Kidney (tissue), 13 donors: ENCODE measurements at regions not wholly inside any gene's neighbourhood (a gene's known extent, or its start where the extent isn't known, plus 50 kb on each side); places are given as distances from the start of the nearest gene placed in this dataset.

Experiments
- DNase-seq, 5 donors: peaks; one replicate each; pipeline ENCODE4 v3.0.0-alpha.2; 2013 to 2020
- FAIRE-seq: peaks from 2 replicates; lab custom pipeline; 2012; peaks lifted over from hg19 to GRCh38; lab: Jason Lieb, UNC
- H3K27ac ChIP-seq, 2 donors: one replicate each; pipeline ENCODE4 v1.7.0; 2013; ENCODE audit warnings: low read depth in 2 of 2, low read length in 2 of 2, inconsistent platforms in 1 of 2
- H3K27me3 ChIP-seq: one replicate; pipeline ENCODE4 v1.7.1; 2013; ENCODE audit warnings: low read length, inconsistent platforms; ENCODE audit not compliant: control insufficient read depth, insufficient read depth
- H3K36me3 ChIP-seq, 3 donors: one replicate each; pipeline versions ENCODE4 v1.7.0 to v1.7.1; 2013; ENCODE audit warnings: low read length in 3 of 3, control low read depth in 1 of 3, inconsistent platforms in 1 of 3; ENCODE audit not compliant: insufficient read depth in 3 of 3, control insufficient read depth in 2 of 3
- H3K4me1 ChIP-seq, 3 donors: one replicate each; pipeline versions ENCODE4 v1.7.0 to v1.7.1; 2013; ENCODE audit warnings: low read length in 3 of 3, inconsistent platforms in 1 of 3, low read depth in 1 of 3; ENCODE audit not compliant: control insufficient read depth in 2 of 3, insufficient read depth in 2 of 3
- H3K4me3 ChIP-seq, 3 donors: one replicate each; pipeline versions ENCODE4 v1.7.0 to v1.8.1; 2013; ENCODE audit warnings: low read length in 3 of 3, control low read depth in 1 of 3, inconsistent platforms in 1 of 3
- H3K9ac ChIP-seq, 3 donors: one replicate each; pipeline versions ENCODE4 v1.7.0 to v1.7.1; 2013; ENCODE audit warnings: low read length in 3 of 3, control low read depth in 1 of 3, inconsistent platforms in 1 of 3
- H3K9me3 ChIP-seq, 3 donors: one replicate each; pipeline versions ENCODE4 v1.7.0 to v1.7.1; 2013; ENCODE audit warnings: low read length in 3 of 3, control low read depth in 1 of 3, inconsistent platforms in 1 of 3; ENCODE audit not compliant: control insufficient read depth in 2 of 3, insufficient read depth in 1 of 3
- intact Hi-C: fragments of 100-400 bp; cut with DNase I; formaldehyde crosslinking; loops from one replicate; pipeline ENCODE4 v1.11.1; 2022
- TF ChIP-seq, protein P1 (sequence below): IDR thresholded peaks from 3 replicates; pipeline ENCODE4 v1.5.1; 2012; ENCODE audit warnings: mild to moderate bottlenecking, moderate library complexity, borderline replicate concordance; ENCODE audit not compliant: insufficient read depth; ENCODE audit errors: extremely low read depth
- donor health status: control.
- donor health status: control.
- donor health status: control.
- donor health status: control.
- donor health status: control.
- donor health status: DM: yes; HTN: yes; CAD: no.
- donor health status: Normal renal cell carcinoma (clear cell type).

- no peaks in the 10 kb centered on the region for H3K36me3 ChIP-seq
- no peak overlapping the region for H3K9ac ChIP-seq
- H3K4me3 ChIP-seq = no peak overlapping the region
- DNase-seq (no peak), FAIRE-seq (no peak)
- intact Hi-C loops = no loop called here
- no peak overlapping the region for H3K27ac ChIP-seq
- H3K4me1 ChIP-seq = no peaks in the 10 kb centered on the region
- TF ChIP-seq, protein P1, sequence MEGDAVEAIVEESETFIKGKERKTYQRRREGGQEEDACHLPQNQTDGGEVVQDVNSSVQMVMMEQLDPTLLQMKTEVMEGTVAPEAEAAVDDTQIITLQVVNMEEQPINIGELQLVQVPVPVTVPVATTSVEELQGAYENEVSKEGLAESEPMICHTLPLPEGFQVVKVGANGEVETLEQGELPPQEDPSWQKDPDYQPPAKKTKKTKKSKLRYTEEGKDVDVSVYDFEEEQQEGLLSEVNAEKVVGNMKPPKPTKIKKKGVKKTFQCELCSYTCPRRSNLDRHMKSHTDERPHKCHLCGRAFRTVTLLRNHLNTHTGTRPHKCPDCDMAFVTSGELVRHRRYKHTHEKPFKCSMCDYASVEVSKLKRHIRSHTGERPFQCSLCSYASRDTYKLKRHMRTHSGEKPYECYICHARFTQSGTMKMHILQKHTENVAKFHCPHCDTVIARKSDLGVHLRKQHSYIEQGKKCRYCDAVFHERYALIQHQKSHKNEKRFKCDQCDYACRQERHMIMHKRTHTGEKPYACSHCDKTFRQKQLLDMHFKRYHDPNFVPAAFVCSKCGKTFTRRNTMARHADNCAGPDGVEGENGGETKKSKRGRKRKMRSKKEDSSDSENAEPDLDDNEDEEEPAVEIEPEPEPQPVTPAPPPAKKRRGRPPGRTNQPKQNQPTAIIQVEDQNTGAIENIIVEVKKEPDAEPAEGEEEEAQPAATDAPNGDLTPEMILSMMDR = no peak
- no peaks in the 10 kb centered on the region for H3K27me3 ChIP-seq
- H3K9me3 ChIP-seq = no peaks in the 10 kb centered on the region
Measured at GRCh38 chr3:34155108-34155507, 356.7 kb downstream of the PDCD6IP start.

DNA sequence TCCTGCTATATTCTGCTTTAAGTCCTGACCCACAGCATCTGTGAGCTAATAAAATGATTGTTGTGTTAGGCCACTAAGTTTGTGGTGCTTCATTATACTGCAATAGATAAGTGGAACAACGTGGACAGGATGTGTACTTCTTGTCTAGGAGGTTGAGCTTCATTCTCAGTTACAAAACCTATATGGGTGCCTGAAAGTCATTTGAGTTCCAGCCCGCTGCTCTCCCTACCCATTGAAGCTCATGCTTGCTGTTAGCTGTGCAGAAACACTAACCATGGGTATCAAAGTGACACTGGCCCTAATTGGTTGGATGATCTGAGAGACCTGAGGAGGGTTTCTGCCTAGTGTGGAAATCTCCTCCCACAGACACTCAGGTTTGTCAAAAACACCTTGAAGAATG is 357.2 kb downstream of the PDCD6IP start:
- TF ChIP-seq, protein P1 = no peak
- no peaks in the 10 kb centered on the region for H3K4me1 ChIP-seq
- intact Hi-C loops = no loop called here
- H3K27me3 ChIP-seq = no peaks in the 10 kb centered on the region
- H3K36me3 ChIP-seq = no peaks in the 10 kb centered on the region
- H3K4me3 ChIP-seq = no peak overlapping the region
- FAIRE-seq = no peak
- no peaks in the 10 kb centered on the region for H3K9me3 ChIP-seq
- H3K9ac ChIP-seq = no peak overlapping the region
- no peak overlapping the region for H3K27ac ChIP-seq
- DNase-seq = peak in 2 of 5 donors; percentile 21 to 22

DNA sequence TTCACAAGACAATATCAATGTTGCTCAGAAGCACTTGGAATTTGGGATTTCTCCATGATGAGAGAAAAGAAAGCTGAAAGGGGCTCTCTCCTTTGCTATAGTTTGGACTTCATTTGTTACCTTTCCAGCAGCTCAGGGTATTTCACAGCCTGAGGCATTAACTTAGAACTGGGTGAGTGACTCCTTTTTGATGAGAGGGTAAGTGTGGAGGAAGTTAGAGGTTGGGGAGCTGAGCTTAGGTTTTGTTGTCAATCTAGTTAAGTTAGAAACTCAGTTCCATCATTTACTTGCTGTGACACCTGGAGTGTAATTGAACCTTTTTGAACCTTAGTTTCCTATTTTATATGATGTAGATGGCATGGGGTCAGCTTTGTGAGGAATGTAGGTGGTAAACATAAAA is 359.1 kb downstream of the PDCD6IP start:
- DNase-seq = peak in 2 of 5 donors; percentile 22 to 31
- TF ChIP-seq, protein P1 = no peak
- Histone ChIP-seq H3K27ac (no peak overlapping the region), H3K4me1 (no peaks in the 10 kb centered on the region), H3K4me3 (no peak overlapping the region), H3K9ac (no peak overlapping the region), H3K27me3 (no peaks in the 10 kb centered on the region), H3K9me3 (no peaks in the 10 kb centered on the region), H3K36me3 (no peaks in the 10 kb centered on the region)
- FAIRE-seq = no peak
- intact Hi-C loops = no loop called here
